GM12878 (cell line): ENCODE measurements at regions not wholly inside any gene's neighbourhood (a gene's known extent, or its start where the extent isn't known, plus 50 kb on each side); places are given as distances from the start of the nearest gene placed in this dataset.

ENCODE experiments used
- ATAC-seq: fragments of 200-7000 bp; cut with Tn5 transposase; 3 replicates; pipeline ENCODE4 v1.9.1; 2020; ENCODE audit warnings: mild to moderate bottlenecking, moderate library complexity
- BruUV-seq: library from RNA; stranded (reverse); fragments of 400-500 nt; replicated peaks from 2 replicates; lab custom pipeline; 2021; lab: Mats Ljungman, UMichigan
- CTCF ChIA-PET: fragments of 300-600 bp; sonication (Branson Sonifier 250); formaldehyde crosslinking; extraction: SDS; loops from one replicate; lab custom pipeline; 2021; ENCODE audit warnings: inconsistent platforms; lab: Yijun Ruan, JAX
- POLR2A ChIA-PET: fragments of 350-600 bp; formaldehyde crosslinking; extraction: SDS; loops from one replicate; lab custom pipeline; 2021; ENCODE audit warnings: inconsistent platforms; lab: Charles Lee
- RAD21 ChIA-PET: fragments of 300-600 bp; sonication (Branson Sonifier 250); formaldehyde crosslinking; loops from one replicate; lab custom pipeline; 2023; ENCODE audit warnings: antibody characterized with exemption; ENCODE audit not compliant: unreplicated experiment; lab: Charles Lee
- SMC1A ChIA-PET: fragments of 300-600 bp; sonication (Branson Sonifier 250); formaldehyde crosslinking; loops from one replicate; lab custom pipeline; 2023; ENCODE audit not compliant: unreplicated experiment, uncharacterized antibody; lab: Charles Lee
- DNase-seq: peaks from one replicate; pipeline ENCODE4 v3.0.0-alpha.2; 2011; ENCODE audit warnings: low read depth, low spot score
- FAIRE-seq: peaks from 3 replicates; lab custom pipeline; 2011; peaks lifted over from hg19 to GRCh38; lab: Jason Lieb, UNC
- H2AFZ ChIP-seq: 2 replicates; pipeline ENCODE4 v1.6.0; 2011; ENCODE audit warnings: low read depth, low read length, control low read depth; ENCODE audit not compliant: control insufficient read depth
- H3K27ac ChIP-seq: 2 replicates; pipeline ENCODE4 v1.5.1; 2011; ENCODE audit warnings: control low read depth; ENCODE audit not compliant: control insufficient read depth, insufficient read depth
- H3K27me3 ChIP-seq, 2 experiments: replicated peaks in 1 of 2; 2 replicates each; pipeline versions ENCODE4 v1.6.0 to v1.6.1; 2011; ENCODE audit warnings: low read length in 1 of 2; ENCODE audit not compliant: control insufficient read depth in 2 of 2, insufficient read depth in 2 of 2
- H3K36me3 ChIP-seq, 2 experiments: 2 replicates each; pipeline ENCODE4 v1.5.1; 2011; ENCODE audit warnings: low read length in 1 of 2; ENCODE audit not compliant: control insufficient read depth in 2 of 2, insufficient read depth in 2 of 2
- H3K4me1 ChIP-seq: 2 replicates; pipeline ENCODE4 v1.6.1; 2011; ENCODE audit warnings: mild to moderate bottlenecking, low read length, moderate library complexity, mixed read lengths; ENCODE audit not compliant: control insufficient read depth, insufficient read depth
- H3K4me2 ChIP-seq: 2 replicates; pipeline ENCODE4 v1.6.0; 2011; ENCODE audit warnings: control low read depth; ENCODE audit not compliant: control insufficient read depth, insufficient read depth
- H3K4me3 ChIP-seq: fragments of 200-600 bp; sonication (generic); 2 replicates; pipeline ENCODE4 v1.5.1; 2016
- H3K79me2 ChIP-seq: 2 replicates; pipeline ENCODE4 v1.6.0; 2011; ENCODE audit warnings: low read length; ENCODE audit not compliant: control insufficient read depth, insufficient read depth
- H3K9ac ChIP-seq: 2 replicates; pipeline ENCODE4 v1.8.0; 2011; ENCODE audit warnings: low read length, control low read depth, mixed read lengths; ENCODE audit not compliant: control insufficient read depth, insufficient read depth
- H3K9me3 ChIP-seq: replicated peaks from 3 replicates; pipeline ENCODE4 v1.5.1; 2011; ENCODE audit warnings: mild to moderate bottlenecking, low read length; ENCODE audit not compliant: control insufficient read depth, insufficient read depth
- H4K20me1 ChIP-seq: 2 replicates; pipeline ENCODE4 v1.6.0; 2011; ENCODE audit not compliant: control insufficient read depth, insufficient read depth
- CBX5 ChIP-seq: sonication (generic); IDR thresholded peaks from 2 replicates; pipeline ENCODE4 v1.6.1; 2016; ENCODE audit warnings: low read depth, moderate library complexity, mild to moderate bottlenecking, inconsistent platforms
- GABPA ChIP-seq: IDR thresholded peaks from 2 replicates; pipeline ENCODE4 v1.6.1; 2014; ENCODE audit warnings: antibody characterized with exemption, low read depth, mild to moderate bottlenecking, inconsistent platforms
- IKZF1 ChIP-seq: fragments of 450-650 bp; conservative IDR thresholded peaks from 2 replicates; pipeline ENCODE4 v1.6.1; 2017; ENCODE audit warnings: antibody characterized with exemption, mild to moderate bottlenecking
- LARP7 ChIP-seq: fragments of 450-650 bp; IDR thresholded peaks from 2 replicates; pipeline ENCODE4 v1.6.1; 2017; ENCODE audit warnings: mild to moderate bottlenecking
- MYC ChIP-seq: IDR thresholded peaks from 2 replicates; pipeline ENCODE4 v1.6.1; 2011; ENCODE audit warnings: mild to moderate bottlenecking, low read length, moderate library complexity, inconsistent platforms; ENCODE audit not compliant: insufficient read depth, insufficient replicate concordance, insufficient read length, severe bottlenecking
- NFYA ChIP-seq: IDR thresholded peaks from 2 replicates; pipeline ENCODE4 v1.6.1; 2011; ENCODE audit warnings: low read depth, mild to moderate bottlenecking, low read length, improper control_type of control experiment, borderline replicate concordance
- POLR2AphosphoS5 ChIP-seq: IDR thresholded peaks from 2 replicates; pipeline ENCODE4 v1.6.1; 2011; ENCODE audit warnings: mild to moderate bottlenecking, low read length, inconsistent platforms
- RFX5 ChIP-seq: IDR thresholded peaks from 2 replicates; pipeline ENCODE4 v1.6.1; 2011; ENCODE audit warnings: low read depth, low read length, improper control_type of control experiment
- SIX5 ChIP-seq: IDR thresholded peaks from 2 replicates; pipeline ENCODE4 v1.6.1; 2011; ENCODE audit warnings: mild to moderate bottlenecking, low read depth, low read length, moderate library complexity; ENCODE audit not compliant: severe bottlenecking
- STAT3 ChIP-seq: IDR thresholded peaks from 2 replicates; pipeline ENCODE4 v1.6.1; 2011; ENCODE audit warnings: low read depth, low read length, improper control_type of control experiment
- WGBS: methylation state at CpG from one replicate; pipeline ENCODE4 v1.1.6; 2016; ENCODE audit warnings: low lambda C conversion rate; ENCODE audit not compliant: insufficient replicate concordance, insufficient coverage; ENCODE audit errors: missing lambda C conversion rate; 5-methylcytosine and 5-hydroxymethylcytosine counted together
- in situ Hi-C: fragments of 300-500 bp; cut with MboI; formaldehyde crosslinking; loops from 9 replicates; pipeline ENCODE4 v1.14.3; 2018; ENCODE audit warnings: mixed read lengths
- intact Hi-C: fragments of 100-400 bp; cut with micrococcal nuclease; formaldehyde crosslinking; loops from one replicate; pipeline ENCODE4 v1.14.2; 2022; ENCODE audit not compliant: unreplicated experiment
- TF ChIP-seq, protein P1 (sequence below): fragments of 450-650 bp; IDR thresholded peaks from 2 replicates; pipeline ENCODE4 v1.6.1; 2017; ENCODE audit warnings: mild to moderate bottlenecking
- TF ChIP-seq, protein P2 (sequence below): fragments of 150-350 bp; IDR thresholded peaks from 2 replicates; pipeline ENCODE4 v1.6.1; 2016; ENCODE audit warnings: low read depth, low read length
- TF ChIP-seq, protein P3 (sequence below): fragments of 450-650 bp; IDR thresholded peaks from 2 replicates; pipeline ENCODE4 v1.6.1; 2016; ENCODE audit warnings: mild to moderate bottlenecking
- TF ChIP-seq, protein P4 (sequence below): fragments of 450-650 bp; formaldehyde crosslinking; IDR thresholded peaks from 2 replicates; pipeline ENCODE4 v1.4.0; 2022; ENCODE audit warnings: mild to moderate bottlenecking, moderate library complexity

DNA sequence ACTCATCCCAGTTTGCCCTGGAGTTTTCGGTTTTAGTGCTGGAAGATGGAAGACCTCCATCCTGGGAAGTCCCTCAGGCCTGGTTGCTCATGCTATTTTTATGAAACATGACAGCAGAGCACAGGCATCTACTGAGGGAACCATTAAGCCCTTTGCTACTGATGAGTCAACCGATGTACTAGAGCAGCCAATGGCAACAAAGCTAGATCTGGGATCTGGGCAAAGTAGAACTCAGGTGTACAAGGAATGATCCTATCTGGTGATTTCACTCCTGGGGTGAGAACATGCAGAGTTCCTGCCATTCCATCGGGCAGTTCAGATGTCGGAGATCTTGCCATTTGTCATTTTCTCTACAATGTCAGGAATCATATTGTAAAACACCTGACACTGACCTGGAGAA lies 166.2 kb upstream of the NSMCE3 start:
- no peak for DNase-seq
- Histone ChIP-seq H3K9ac (no peak overlapping the region), H3K4me3 (no peak overlapping the region), H3K27me3 (no peaks in the 10 kb centered on the region; a peak in 1 of 4 replicates), H3K36me3 (no peaks in the 10 kb centered on the region), H2AFZ (no peak overlapping the region), H3K79me2 (no peaks in the 10 kb centered on the region), H3K4me2 (no peak overlapping the region), H4K20me1 (no peaks in the 10 kb centered on the region), H3K4me1 (no peaks in the 10 kb centered on the region), H3K9me3 (no peaks in the 10 kb centered on the region), H3K27ac (no peak overlapping the region)
- CTCF ChIA-PET: no interaction called here
- POLR2A ChIA-PET: no interaction called here
- no peak for ATAC-seq
- in situ Hi-C loops (no loop called here), intact Hi-C loops (no loop called here)
- SMC1A ChIA-PET: no interaction called here
- RAD21 ChIA-PET: no interaction called here
- no TSS peak for BruUV-seq
- WGBS: 50% methylated on average over 4 of the region's 4 CpGs
- no peak for FAIRE-seq
- no peak for TF ChIP-seq RFX5
- TF ChIP-seq LARP7: no peak
- TF ChIP-seq, protein P1, sequence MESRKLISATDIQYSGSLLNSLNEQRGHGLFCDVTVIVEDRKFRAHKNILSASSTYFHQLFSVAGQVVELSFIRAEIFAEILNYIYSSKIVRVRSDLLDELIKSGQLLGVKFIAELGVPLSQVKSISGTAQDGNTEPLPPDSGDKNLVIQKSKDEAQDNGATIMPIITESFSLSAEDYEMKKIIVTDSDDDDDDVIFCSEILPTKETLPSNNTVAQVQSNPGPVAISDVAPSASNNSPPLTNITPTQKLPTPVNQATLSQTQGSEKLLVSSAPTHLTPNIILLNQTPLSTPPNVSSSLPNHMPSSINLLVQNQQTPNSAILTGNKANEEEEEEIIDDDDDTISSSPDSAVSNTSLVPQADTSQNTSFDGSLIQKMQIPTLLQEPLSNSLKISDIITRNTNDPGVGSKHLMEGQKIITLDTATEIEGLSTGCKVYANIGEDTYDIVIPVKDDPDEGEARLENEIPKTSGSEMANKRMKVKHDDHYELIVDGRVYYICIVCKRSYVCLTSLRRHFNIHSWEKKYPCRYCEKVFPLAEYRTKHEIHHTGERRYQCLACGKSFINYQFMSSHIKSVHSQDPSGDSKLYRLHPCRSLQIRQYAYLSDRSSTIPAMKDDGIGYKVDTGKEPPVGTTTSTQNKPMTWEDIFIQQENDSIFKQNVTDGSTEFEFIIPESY: no peak
- TF ChIP-seq STAT3: no peak
- TF ChIP-seq CBX5: no peak
- no peak for TF ChIP-seq POLR2AphosphoS5
- TF ChIP-seq, protein P2, sequence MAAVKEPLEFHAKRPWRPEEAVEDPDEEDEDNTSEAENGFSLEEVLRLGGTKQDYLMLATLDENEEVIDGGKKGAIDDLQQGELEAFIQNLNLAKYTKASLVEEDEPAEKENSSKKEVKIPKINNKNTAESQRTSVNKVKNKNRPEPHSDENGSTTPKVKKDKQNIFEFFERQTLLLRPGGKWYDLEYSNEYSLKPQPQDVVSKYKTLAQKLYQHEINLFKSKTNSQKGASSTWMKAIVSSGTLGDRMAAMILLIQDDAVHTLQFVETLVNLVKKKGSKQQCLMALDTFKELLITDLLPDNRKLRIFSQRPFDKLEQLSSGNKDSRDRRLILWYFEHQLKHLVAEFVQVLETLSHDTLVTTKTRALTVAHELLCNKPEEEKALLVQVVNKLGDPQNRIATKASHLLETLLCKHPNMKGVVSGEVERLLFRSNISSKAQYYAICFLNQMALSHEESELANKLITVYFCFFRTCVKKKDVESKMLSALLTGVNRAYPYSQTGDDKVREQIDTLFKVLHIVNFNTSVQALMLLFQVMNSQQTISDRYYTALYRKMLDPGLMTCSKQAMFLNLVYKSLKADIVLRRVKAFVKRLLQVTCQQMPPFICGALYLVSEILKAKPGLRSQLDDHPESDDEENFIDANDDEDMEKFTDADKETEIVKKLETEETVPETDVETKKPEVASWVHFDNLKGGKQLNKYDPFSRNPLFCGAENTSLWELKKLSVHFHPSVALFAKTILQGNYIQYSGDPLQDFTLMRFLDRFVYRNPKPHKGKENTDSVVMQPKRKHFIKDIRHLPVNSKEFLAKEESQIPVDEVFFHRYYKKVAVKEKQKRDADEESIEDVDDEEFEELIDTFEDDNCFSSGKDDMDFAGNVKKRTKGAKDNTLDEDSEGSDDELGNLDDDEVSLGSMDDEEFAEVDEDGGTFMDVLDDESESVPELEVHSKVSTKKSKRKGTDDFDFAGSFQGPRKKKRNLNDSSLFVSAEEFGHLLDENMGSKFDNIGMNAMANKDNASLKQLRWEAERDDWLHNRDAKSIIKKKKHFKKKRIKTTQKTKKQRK: no peak
- TF ChIP-seq IKZF1: no peak
- TF ChIP-seq, protein P3, sequence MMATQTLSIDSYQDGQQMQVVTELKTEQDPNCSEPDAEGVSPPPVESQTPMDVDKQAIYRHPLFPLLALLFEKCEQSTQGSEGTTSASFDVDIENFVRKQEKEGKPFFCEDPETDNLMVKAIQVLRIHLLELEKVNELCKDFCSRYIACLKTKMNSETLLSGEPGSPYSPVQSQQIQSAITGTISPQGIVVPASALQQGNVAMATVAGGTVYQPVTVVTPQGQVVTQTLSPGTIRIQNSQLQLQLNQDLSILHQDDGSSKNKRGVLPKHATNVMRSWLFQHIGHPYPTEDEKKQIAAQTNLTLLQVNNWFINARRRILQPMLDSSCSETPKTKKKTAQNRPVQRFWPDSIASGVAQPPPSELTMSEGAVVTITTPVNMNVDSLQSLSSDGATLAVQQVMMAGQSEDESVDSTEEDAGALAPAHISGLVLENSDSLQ: no peak
- TF ChIP-seq GABPA: no peak
- TF ChIP-seq SIX5: no peak
- no peak for TF ChIP-seq MYC
- TF ChIP-seq, protein P4, sequence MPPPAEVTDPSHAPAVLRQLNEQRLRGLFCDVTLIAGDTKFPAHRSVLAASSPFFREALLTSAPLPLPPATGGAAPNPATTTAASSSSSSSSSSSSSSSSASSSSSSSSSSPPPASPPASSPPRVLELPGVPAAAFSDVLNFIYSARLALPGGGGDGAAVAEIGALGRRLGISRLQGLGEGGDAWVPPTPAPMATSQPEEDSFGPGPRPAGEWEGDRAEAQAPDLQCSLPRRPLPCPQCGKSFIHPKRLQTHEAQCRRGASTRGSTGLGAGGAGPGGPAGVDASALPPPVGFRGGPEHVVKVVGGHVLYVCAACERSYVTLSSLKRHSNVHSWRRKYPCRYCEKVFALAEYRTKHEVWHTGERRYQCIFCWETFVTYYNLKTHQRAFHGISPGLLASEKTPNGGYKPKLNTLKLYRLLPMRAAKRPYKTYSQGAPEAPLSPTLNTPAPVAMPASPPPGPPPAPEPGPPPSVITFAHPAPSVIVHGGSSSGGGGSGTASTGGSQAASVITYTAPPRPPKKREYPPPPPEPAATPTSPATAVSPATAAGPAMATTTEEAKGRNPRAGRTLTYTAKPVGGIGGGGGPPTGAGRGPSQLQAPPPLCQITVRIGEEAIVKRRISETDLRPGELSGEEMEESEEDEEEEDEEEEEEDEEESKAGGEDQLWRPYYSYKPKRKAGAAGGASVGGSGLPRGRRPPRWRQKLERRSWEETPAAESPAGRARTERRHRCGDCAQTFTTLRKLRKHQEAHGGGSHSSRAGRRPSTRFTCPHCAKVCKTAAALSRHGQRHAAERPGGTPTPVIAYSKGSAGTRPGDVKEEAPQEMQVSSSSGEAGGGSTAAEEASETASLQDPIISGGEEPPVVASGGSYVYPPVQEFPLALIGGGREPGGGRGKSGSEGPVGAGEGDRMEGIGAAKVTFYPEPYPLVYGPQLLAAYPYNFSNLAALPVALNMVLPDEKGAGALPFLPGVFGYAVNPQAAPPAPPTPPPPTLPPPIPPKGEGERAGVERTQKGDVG (CRISPR knock-in tag): no peak
- TF ChIP-seq NFYA: no peak
